ENCODE measurements at regions not wholly inside any gene's neighbourhood (a gene's known extent, or its start where the extent isn't known, plus 50 kb on each side); places are given as distances from the start of the nearest gene placed in this dataset.

- no peaks in the 10 kb centered on the region for H3K36me3 ChIP-seq
- intact Hi-C loops (cut with DNase I): no loop called here
- TF ChIP-seq CTCF (IDR thresholded peaks at IDR 0.05): no peak
- TF ChIP-seq POLR2A (IDR thresholded peaks at IDR 0.05): no peak
- no peak for DNase-seq
- H3K9me3 ChIP-seq: no peaks in the 10 kb centered on the region
- WGBS, 2 donors: 78 to 91% methylated on average over 2 of the region's 2 CpGs
- H3K4me3 ChIP-seq (replicated peaks in 1 of 3): no peak overlapping the region
- no peaks in the 10 kb centered on the region for H3K4me1 ChIP-seq
- H3K27me3 ChIP-seq: no peaks in the 10 kb centered on the region
- H3K27ac ChIP-seq: no peak overlapping the region
Measured at GRCh38 chr4:130574215-130574614, 1478.3 kb downstream of the C4orf33 start.

GRCh38 chr4:130576218-130576617, 1480.3 kb downstream of the C4orf33 start:
- TF ChIP-seq POLR2A (IDR thresholded peaks at IDR 0.05) (no peak), CTCF (IDR thresholded peaks at IDR 0.05) (no peak)
- H3K36me3 ChIP-seq: no peaks in the 10 kb centered on the region
- no peaks in the 10 kb centered on the region for H3K9me3 ChIP-seq
- H3K27ac ChIP-seq: no peak overlapping the region
- H3K27me3 ChIP-seq: no peaks in the 10 kb centered on the region
- no peak overlapping the region for H3K4me3 ChIP-seq (replicated peaks in 1 of 3)
- no peak for DNase-seq
- H3K4me1 ChIP-seq: no peaks in the 10 kb centered on the region
- intact Hi-C loops (cut with DNase I): no loop called here
- WGBS, 2 donors: 93 to 100% methylated on average over 1 of the region's 1 CpG

- Histone ChIP-seq H3K27ac (no peak overlapping the region), H3K4me3 (replicated peaks in 1 of 3) (no peak overlapping the region), H3K4me1 (no peaks in the 10 kb centered on the region), H3K27me3 (no peaks in the 10 kb centered on the region), H3K9me3 (no peaks in the 10 kb centered on the region), H3K36me3 (no peaks in the 10 kb centered on the region)
- TF ChIP-seq CTCF (IDR thresholded peaks at IDR 0.05) (no peak), POLR2A (IDR thresholded peaks at IDR 0.05) (no peak)
- 77 to 85% methylated on average over 2 of the region's 2 CpGs for WGBS, 2 donors
- DNase-seq: no peak
- intact Hi-C loops (cut with DNase I): no loop called here
Measured at GRCh38 chr4:130591091-130591490, 1495.1 kb downstream of the C4orf33 start.

GRCh38 chr4:130600706-130601105, 1504.8 kb downstream of the C4orf33 start:
- Histone ChIP-seq H3K27me3 (no peaks in the 10 kb centered on the region), H3K27ac (no peak overlapping the region), H3K4me3 (replicated peaks in 1 of 3) (no peak overlapping the region), H3K36me3 (no peaks in the 10 kb centered on the region), H3K9me3 (no peaks in the 10 kb centered on the region), H3K4me1 (no peaks in the 10 kb centered on the region)
- intact Hi-C loops (cut with DNase I): no loop called here
- WGBS, 2 donors: 81 to 87% methylated on average over 4 of the region's 4 CpGs
- no peak for DNase-seq
- TF ChIP-seq CTCF (IDR thresholded peaks at IDR 0.05) (no peak), POLR2A (IDR thresholded peaks at IDR 0.05) (no peak)

- H3K4me1 ChIP-seq: no peaks in the 10 kb centered on the region
- H3K36me3 ChIP-seq: no peaks in the 10 kb centered on the region
- intact Hi-C loops (cut with DNase I): no loop called here
- H3K4me3 ChIP-seq (replicated peaks in 1 of 3): no peak overlapping the region
- DNase-seq: no peak
- H3K27ac ChIP-seq: no peak overlapping the region
- no peaks in the 10 kb centered on the region for H3K9me3 ChIP-seq
- 88 to 93% methylated on average over 3 of the region's 3 CpGs for WGBS, 2 donors
- TF ChIP-seq CTCF (IDR thresholded peaks at IDR 0.05) (no peak), POLR2A (IDR thresholded peaks at IDR 0.05) (no peak)
- H3K27me3 ChIP-seq: no peaks in the 10 kb centered on the region
Measured at GRCh38 chr4:130603043-130603442, 1507.1 kb downstream of the C4orf33 start.
